Activated naive CD8-positive, alpha-beta T cell treated with anti-CD3 and anti-CD28 coated beads, Interleukin-2, amount 10 ng/mL, durations not matched to agents 7 days and 5 days (primary cell): ENCODE measurements at regions not wholly inside any gene's neighbourhood (a gene's known extent, or its start where the extent isn't known, plus 50 kb on each side); places are given as distances from the start of the nearest gene placed in this dataset.
"Not testable (repeated sequence)": the region's sequence is repeated elsewhere in the genome, so short reads cannot be mapped to it uniquely, and the experiment has no call there.

Experiments
- ATAC-seq: fragments of 150-1000 bp; cut with Tn5 transposase; one replicate; pipeline ENCODE4 v1.10.0; 2021; ENCODE audit warnings: low read depth, moderate library complexity
- POLR2A ChIA-PET: fragments of 350-600 bp; sonication (Branson Sonifier 250); formaldehyde crosslinking; loops from one replicate; lab custom pipeline; 2021; ENCODE audit warnings: antibody characterized with exemption; lab: Charles Lee
- DNase-seq: peaks from one replicate; pipeline ENCODE4 v3.0.0; 2021
- H3K27ac Mint-ChIP-seq: one replicate; pipeline ENCODE4 v1.8.0; 2022; ENCODE audit warnings: mild to moderate bottlenecking, mixed read lengths
- H3K27me3 Mint-ChIP-seq: one replicate; pipeline ENCODE4 v1.8.0; 2022; ENCODE audit warnings: mild to moderate bottlenecking, moderate library complexity, mixed read lengths
- H3K36me3 Mint-ChIP-seq: one replicate; pipeline ENCODE4 v1.8.0; 2021; ENCODE audit warnings: mild to moderate bottlenecking, mixed read lengths
- H3K4me1 Mint-ChIP-seq: one replicate; pipeline ENCODE4 v1.8.0; 2021; ENCODE audit warnings: mixed read lengths
- H3K4me3 Mint-ChIP-seq: one replicate; pipeline ENCODE4 v1.8.0; 2022; ENCODE audit warnings: mild to moderate bottlenecking, moderate library complexity, mixed read lengths
- H3K9me3 Mint-ChIP-seq: one replicate; pipeline ENCODE4 v1.8.0; 2021; ENCODE audit warnings: mixed read lengths

DNA sequence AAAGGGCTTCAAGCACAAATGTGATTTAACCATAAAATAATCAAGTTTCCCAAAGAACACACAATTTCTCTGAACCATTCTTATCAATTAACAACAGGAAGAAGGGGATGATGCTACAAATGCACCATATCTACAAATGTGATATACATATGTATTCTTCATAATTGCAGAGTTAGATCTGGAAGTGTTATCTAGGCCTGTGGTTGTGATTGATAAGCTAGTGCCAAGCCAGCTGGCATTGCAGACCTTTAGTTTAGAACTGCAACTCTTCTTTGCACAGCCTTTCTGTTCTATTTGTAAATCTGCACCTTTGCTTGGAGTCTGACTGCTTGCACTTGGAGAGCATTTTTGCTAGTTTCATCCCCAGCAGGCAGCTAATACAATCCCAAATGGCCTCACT, 145.5 kb upstream of the NPY2R start:
- POLR2A ChIA-PET: no interaction called here
- Mint-ChIP-seq H3K27ac (no peak overlapping the region), H3K4me3 (no peak overlapping the region), H3K27me3 (no peaks in the 10 kb centered on the region), H3K4me1 (no peaks in the 10 kb centered on the region), H3K9me3 (no peaks in the 10 kb centered on the region), H3K36me3 (no peaks in the 10 kb centered on the region)
- DNase-seq: no peak
- ATAC-seq: no peak

DNA sequence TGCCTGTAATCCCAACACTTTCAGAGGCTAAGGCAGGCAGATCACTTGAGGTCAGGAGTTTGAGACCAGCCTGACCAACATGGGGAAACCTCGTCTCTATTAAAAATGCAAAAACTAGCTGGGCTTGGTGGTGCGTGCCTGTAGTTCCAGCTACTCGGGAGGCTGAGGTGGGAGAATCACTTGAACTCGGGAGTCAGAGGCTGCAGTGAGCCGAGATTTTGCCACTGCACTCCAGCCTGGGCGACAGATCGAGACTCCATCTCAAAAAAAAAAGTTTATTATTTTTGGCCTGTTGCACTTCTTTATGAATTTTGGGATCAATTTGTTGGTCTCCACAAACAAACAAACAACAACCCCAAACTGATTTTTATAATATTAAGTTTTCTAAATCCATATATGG, 143.5 kb upstream of the NPY2R start:
- POLR2A ChIA-PET, ATAC-seq, H3K4me1 Mint-ChIP-seq, H3K27me3 Mint-ChIP-seq, H3K4me3 Mint-ChIP-seq, DNase-seq, H3K9me3 Mint-ChIP-seq, H3K27ac Mint-ChIP-seq, H3K36me3 Mint-ChIP-seq: not testable (repeated sequence)

DNA sequence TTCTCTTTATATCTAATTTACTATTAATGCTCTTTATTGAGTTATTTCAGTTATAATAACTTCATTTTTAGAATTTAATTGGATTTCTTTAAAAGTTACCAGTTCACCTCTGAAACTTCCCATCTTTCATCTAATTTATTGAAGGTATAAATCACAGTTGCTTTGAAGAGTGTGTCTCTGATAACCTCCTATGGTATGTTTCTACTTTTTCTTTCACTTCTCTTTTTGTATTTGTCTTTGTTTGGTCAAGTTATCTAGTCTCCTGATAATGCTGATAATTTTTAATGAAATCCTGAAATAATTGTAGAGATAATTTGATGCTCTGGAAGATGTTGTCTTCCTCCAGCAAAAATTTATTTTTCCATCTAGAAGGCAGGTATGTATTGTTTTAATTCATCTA, 141.6 kb upstream of the NPY2R start:
- H3K4me1 Mint-ChIP-seq: no peaks in the 10 kb centered on the region
- H3K27ac Mint-ChIP-seq: no peak overlapping the region
- DNase-seq (no peak), ATAC-seq (no peak)
- no peaks in the 10 kb centered on the region for H3K36me3 Mint-ChIP-seq
- no peaks in the 10 kb centered on the region for H3K9me3 Mint-ChIP-seq
- H3K27me3 Mint-ChIP-seq: no peaks in the 10 kb centered on the region
- H3K4me3 Mint-ChIP-seq: no peak overlapping the region
- POLR2A ChIA-PET: no interaction called here

DNA sequence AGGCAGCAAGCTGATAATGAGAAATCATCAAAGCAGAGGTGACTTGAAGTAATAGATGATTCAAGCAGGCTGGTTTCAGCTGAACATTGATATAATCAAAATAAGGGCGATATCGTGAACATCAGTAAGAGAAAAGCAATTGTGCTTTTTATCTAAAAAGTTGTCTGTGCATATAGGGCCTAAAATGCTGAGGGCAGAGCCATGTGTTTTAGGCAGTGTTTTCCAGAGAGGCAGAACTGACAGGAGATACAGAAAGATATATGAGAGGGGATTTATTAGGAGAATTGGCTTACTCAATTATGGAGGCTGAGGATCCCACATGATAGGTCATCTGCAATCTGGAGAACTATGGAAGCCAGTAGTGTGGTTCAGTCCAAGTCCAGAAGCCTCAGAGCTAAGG, 136.5 kb upstream of the NPY2R start:
- Mint-ChIP-seq H3K4me3 (no peak overlapping the region), H3K27me3 (no peaks in the 10 kb centered on the region), H3K4me1 (no peaks in the 10 kb centered on the region)

DNA sequence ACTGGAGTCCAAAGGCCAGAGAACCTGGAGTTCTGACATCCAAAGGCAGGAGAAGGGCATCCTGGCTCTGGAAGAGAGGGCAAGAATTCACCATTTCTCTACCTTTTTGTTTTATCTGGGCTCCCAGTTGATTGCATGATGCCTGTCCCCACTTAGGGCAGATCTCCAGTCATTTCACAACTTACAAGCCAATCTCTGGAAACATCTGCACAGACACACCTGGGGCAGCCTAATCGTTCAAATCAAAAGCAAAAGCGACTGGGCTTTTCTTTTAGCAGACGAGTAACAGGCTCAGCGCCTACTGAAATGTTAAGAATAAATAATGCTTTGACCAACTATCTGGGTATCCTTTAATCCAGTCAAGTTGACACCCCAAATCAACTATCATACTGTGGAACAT, 136.0 kb upstream of the NPY2R start:
- H3K9me3 Mint-ChIP-seq: no peaks in the 10 kb centered on the region
- H3K27me3 Mint-ChIP-seq: no peaks in the 10 kb centered on the region
- ATAC-seq: no peak

More for the DNA sequence above, 136.5 kb upstream of the NPY2R start:
- H3K36me3 Mint-ChIP-seq: no peaks in the 10 kb centered on the region
- DNase-seq (no peak), ATAC-seq (no peak)
- H3K9me3 Mint-ChIP-seq: no peaks in the 10 kb centered on the region
- no peak overlapping the region for H3K27ac Mint-ChIP-seq
- POLR2A ChIA-PET: no interaction called here

DNA sequence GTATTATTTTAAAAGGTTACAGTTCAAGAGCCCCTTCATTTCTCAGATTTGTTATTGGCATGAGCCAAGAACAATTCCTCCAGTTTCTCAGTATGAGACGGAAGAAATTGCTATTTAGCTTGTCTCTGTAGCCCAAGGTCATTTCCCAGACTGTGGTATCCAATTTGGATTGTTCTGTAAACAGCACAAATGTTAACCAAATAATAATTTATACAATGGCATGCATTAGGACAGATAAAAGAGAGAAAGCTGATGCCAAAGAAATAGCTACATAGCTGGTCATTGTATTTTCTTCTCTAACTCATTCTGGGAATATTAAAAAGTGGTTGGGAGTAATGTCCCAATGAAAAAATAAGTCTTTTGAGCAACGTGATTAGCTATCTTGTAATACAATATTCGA, 134.6 kb upstream of the NPY2R start:
- H3K27ac Mint-ChIP-seq: no peak overlapping the region
- H3K4me3 Mint-ChIP-seq: no peak overlapping the region
- no peaks in the 10 kb centered on the region for H3K27me3 Mint-ChIP-seq
- DNase-seq: no peak
- no peaks in the 10 kb centered on the region for H3K4me1 Mint-ChIP-seq
- H3K9me3 Mint-ChIP-seq: no peaks in the 10 kb centered on the region
- no peaks in the 10 kb centered on the region for H3K36me3 Mint-ChIP-seq
- ATAC-seq: no peak
- POLR2A ChIA-PET: no interaction called here

More for the DNA sequence above, 136.0 kb upstream of the NPY2R start:
- POLR2A ChIA-PET: no interaction called here
- Mint-ChIP-seq H3K4me1 (no peaks in the 10 kb centered on the region), H3K36me3 (no peaks in the 10 kb centered on the region), H3K4me3 (no peak overlapping the region), H3K27ac (no peak overlapping the region)
- no peak for DNase-seq

DNA sequence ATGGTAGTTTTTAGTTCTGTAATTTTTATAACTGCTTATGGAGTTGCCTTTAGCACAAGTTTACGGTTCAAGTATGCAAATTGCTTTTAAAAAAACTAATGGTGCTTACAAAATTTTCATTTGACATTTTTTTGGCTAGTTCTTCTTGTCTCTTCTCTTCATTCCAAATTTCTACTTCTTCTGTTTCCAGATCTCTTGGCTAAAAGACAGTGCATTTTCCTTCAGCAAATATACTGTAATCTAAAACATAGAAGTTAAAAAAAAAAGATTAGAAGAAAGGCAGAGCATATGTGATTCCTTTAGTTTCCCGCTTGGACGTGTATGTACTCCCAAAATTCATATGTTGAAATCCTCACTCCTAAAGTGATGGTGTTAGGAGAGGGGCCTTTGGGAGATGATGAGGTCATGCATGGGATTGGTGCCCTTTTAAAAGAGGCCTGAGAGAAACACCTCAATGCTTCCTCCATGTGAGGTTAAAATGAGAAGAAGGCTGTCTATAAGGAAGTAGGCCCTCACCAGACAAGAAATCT, 132.1 kb upstream of the NPY2R start:
- Mint-ChIP-seq H3K9me3 (no peaks in the 10 kb centered on the region), H3K36me3 (no peaks in the 10 kb centered on the region), H3K27ac (no peak overlapping the region), H3K4me1 (no peaks in the 10 kb centered on the region), H3K4me3 (no peak overlapping the region), H3K27me3 (no peaks in the 10 kb centered on the region)
- DNase-seq: no peak
- ATAC-seq: no peak
- POLR2A ChIA-PET: no interaction called here

DNA sequence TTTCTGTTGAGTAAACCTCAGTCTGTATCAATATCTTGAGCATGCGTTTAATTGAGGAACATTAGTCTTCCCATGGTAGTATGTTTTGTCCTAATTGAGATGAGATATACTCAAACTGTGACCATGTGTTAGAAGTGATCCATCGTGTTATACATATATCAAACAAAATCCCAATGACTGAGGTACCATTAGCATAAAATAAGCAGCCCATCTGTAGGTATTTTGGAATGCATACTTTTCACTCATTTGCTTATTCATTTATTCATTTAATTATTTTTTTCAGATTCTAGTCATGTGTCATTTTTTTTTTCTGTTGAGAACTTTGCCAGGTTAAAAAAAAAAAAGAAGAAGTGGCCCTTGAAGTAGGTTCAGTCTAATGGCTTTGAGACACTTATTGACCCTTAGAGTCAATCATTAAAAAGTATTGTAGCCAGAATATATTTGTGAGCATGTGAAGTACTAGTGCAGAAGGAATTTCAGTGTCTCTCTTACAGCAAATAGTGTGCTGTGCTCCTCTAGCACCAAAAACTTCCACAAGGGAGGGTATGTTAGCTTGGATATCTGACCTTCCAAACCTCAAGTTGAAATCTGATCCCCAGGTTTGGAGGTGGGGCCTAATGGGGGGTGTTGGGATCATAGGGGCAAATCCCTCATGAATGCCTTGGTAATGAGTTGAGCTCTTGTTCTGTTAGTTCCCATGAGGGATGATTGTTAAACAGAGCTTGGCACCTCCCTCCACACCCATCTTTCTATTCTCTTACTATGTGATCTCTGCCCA, 130.8 kb upstream of the NPY2R start:
- DNase-seq (no peak), ATAC-seq (no peak)
- no peak overlapping the region for H3K27ac Mint-ChIP-seq
- POLR2A ChIA-PET: no interaction called here
- no peaks in the 10 kb centered on the region for H3K36me3 Mint-ChIP-seq
- H3K9me3 Mint-ChIP-seq: no peaks in the 10 kb centered on the region
- no peaks in the 10 kb centered on the region for H3K27me3 Mint-ChIP-seq
- no peaks in the 10 kb centered on the region for H3K4me1 Mint-ChIP-seq
- H3K4me3 Mint-ChIP-seq: no peak overlapping the region

DNA sequence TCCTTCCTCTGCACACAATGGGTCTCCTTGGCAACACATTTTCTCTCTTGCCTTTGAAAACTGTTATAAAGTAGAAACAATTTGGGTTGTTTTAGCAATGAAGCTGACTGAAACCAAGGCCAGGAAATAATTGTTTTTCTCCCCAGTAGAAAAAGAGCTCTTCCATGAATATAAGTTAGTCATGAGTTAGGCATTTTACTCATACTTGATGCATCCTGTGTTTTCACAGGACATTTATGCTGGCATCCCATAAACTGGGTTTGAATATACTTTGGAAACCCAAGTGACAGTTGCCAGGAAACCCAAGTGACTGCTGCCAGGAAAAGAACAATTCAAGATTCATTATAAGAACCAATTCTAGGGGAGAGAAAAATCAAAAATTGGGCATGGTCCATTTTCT, 128.6 kb upstream of the NPY2R start:
- POLR2A ChIA-PET: no interaction called here
- DNase-seq (no peak), ATAC-seq (no peak)
- H3K4me1 Mint-ChIP-seq: no peaks in the 10 kb centered on the region
- H3K9me3 Mint-ChIP-seq: no peaks in the 10 kb centered on the region
- no peak overlapping the region for H3K27ac Mint-ChIP-seq
- H3K4me3 Mint-ChIP-seq: no peak overlapping the region
- H3K36me3 Mint-ChIP-seq: no peaks in the 10 kb centered on the region
- no peaks in the 10 kb centered on the region for H3K27me3 Mint-ChIP-seq

DNA sequence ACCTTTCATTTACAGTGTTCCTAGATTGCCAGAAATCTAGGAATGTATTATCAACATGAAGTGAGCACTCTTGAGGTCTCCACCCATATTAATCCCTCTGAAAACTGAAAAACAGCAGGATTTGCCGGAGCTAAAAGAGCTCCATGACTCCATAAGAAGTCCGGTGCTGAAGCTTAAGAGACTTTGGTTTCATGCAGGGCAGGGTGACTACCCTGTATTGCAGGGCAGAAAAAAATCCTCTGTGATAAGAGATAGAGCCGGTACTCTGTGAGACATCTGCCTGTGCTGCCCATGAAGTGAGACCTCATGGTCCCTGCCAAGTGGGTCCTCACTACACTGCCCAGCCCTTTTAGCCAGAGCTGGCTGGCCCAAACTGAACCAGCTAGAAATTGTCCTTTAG, 127.2 kb upstream of the NPY2R start:
- H3K4me3 Mint-ChIP-seq: no peak overlapping the region
- no peak overlapping the region for H3K27ac Mint-ChIP-seq
- ATAC-seq: no peak
- no peaks in the 10 kb centered on the region for H3K36me3 Mint-ChIP-seq
- H3K9me3 Mint-ChIP-seq: no peaks in the 10 kb centered on the region
- no peak for DNase-seq
- POLR2A ChIA-PET: no interaction called here
- no peaks in the 10 kb centered on the region for H3K27me3 Mint-ChIP-seq
- no peaks in the 10 kb centered on the region for H3K4me1 Mint-ChIP-seq

DNA sequence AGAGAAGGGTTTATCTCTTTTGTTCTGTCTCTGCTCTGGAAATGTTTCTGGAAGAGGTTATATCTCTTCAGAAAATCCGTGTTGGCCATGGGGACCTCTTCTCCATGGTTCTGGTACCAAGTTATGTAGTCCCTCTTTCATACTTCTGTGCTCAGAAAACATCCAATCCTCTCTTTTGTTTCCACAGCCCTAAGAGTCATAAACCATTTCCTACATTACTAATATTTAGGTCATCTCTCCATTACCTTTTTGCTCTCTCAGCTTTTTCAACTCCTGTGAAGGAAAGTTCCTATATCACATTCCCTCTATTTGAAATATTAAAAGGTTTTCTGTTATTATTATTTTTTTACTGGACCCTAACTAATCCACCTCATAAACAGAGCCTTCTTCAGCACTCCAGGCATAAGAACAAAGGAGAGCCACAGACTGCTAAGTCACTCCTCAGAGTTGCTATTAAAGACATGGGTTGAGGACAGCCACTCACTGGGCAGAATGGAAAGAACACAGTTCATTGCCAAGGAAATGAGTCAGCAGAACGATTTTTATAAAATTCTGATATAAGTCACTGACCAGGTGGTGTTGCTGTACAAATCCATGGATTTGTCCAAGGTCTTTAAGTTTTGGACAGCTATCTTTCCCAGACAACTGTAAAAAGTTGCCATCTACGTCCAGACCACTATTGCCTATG, 122.4 kb upstream of the NPY2R start:
- ATAC-seq: no peak
- no peaks in the 10 kb centered on the region for H3K9me3 Mint-ChIP-seq
- peaks cover 5% of the 10 kb centered on the region for H3K27me3 Mint-ChIP-seq
- no peak for DNase-seq
- no peaks in the 10 kb centered on the region for H3K4me1 Mint-ChIP-seq
- H3K4me3 Mint-ChIP-seq: no peak overlapping the region
- no peak overlapping the region for H3K27ac Mint-ChIP-seq
- no peaks in the 10 kb centered on the region for H3K36me3 Mint-ChIP-seq
- POLR2A ChIA-PET: no interaction called here

DNA sequence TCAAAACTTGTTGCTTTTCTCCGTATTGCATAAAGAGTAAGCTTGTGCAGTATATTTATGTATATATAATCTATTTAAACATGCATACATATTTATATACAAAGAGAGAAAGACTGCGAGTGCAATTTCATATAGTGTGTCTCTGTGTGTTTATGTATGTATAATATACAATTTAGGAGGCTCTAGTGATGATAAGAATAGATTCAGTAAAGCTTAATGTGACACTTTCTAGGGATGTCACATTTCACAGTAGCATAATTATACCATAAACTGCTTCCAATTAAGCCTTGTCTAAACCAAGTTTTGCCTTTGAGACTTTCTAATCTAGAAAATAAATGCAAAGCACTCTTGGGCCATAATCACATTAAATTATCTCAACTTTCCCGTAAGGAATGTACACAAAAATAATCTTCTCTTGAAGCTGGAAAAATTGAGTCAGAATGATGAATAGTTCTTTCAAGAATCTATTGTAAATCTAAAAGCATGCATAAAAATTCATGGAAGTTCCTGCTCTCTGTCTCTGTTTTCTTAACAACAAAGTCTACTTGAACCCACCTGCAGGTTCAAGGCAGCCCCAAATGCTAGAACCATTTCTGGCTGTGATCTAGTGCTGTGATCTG, 114.1 kb upstream of the NPY2R start:
- DNase-seq: no peak
- peaks cover 7% of the 10 kb centered on the region for H3K27me3 Mint-ChIP-seq
- H3K4me3 Mint-ChIP-seq: no peak overlapping the region
- no peaks in the 10 kb centered on the region for H3K9me3 Mint-ChIP-seq
- no peak overlapping the region for H3K27ac Mint-ChIP-seq
- POLR2A ChIA-PET: no interaction called here
- no peaks in the 10 kb centered on the region for H3K36me3 Mint-ChIP-seq
- no peaks in the 10 kb centered on the region for H3K4me1 Mint-ChIP-seq
- no peak for ATAC-seq

DNA sequence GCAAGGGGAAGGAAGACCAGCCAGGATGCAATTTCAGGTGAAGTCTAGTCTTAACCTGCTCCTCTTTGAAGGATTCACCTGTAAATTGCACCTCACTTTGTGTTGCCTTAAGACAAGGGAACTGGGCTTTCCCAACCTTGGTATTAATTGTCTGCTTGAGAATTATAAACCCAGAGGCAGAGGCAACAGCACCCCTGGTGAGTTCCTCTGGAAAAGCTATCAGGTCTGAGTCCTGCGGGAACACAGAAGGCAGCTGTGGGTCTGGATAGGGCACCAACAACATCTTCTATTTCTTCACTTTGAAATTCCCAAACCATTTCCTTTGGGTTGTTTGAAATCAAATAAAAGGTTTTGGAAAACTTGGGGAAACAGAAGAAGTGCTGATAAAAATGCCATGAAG, 109.2 kb upstream of the NPY2R start:
- POLR2A ChIA-PET: no interaction called here
- DNase-seq (no peak), ATAC-seq (no peak)
- no peaks in the 10 kb centered on the region for H3K36me3 Mint-ChIP-seq
- no peaks in the 10 kb centered on the region for H3K9me3 Mint-ChIP-seq
- no peak overlapping the region for H3K27ac Mint-ChIP-seq
- H3K4me3 Mint-ChIP-seq: no peak overlapping the region
- H3K27me3 Mint-ChIP-seq: no peaks in the 10 kb centered on the region
- no peaks in the 10 kb centered on the region for H3K4me1 Mint-ChIP-seq

DNA sequence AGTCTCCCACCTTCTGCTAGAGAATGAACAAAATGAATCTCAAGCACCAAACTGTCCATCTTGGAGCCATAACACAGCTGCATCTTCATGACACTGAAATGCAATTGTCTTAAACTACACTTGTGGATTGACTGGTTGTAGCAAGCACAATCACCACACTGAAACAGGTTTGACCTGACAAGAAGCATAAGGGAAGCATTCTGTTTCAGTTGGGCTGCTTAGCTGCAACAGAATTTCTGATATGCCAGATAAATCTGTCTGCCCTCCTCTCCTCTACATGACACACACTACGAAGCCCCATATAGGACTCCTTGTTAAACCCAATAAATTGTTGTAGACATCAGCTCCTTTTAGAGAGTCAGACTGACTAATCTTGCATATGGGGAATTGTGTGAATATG, 101.8 kb upstream of the NPY2R start:
- POLR2A ChIA-PET: no interaction called here
- Mint-ChIP-seq H3K36me3 (no peaks in the 10 kb centered on the region), H3K27ac (no peak overlapping the region), H3K4me3 (no peak overlapping the region), H3K4me1 (no peaks in the 10 kb centered on the region), H3K27me3 (no peaks in the 10 kb centered on the region), H3K9me3 (no peaks in the 10 kb centered on the region)
- ATAC-seq (no peak), DNase-seq (no peak)
